HG02798 (cell line): ENCODE measurements at regions not wholly inside any gene's neighbourhood (a gene's known extent, or its start where the extent isn't known, plus 50 kb on each side); places are given as distances from the start of the nearest gene placed in this dataset.

Experiments used
- ATAC-seq: cut with Tn5 transposase; IDR thresholded peaks from one replicate; pipeline ENCODE4 v1.9.1; 2021; ENCODE audit warnings: mild to moderate bottlenecking; ENCODE audit not compliant: unreplicated experiment, poor library complexity

- no peak for ATAC-seq
These were observed 150.6 kb upstream of the RGMA start for GRCh38 chr15:93239591-93239990.

- no peak for ATAC-seq
These were observed 149.6 kb upstream of the RGMA start for GRCh38 chr15:93238641-93239040.

GRCh38 chr15:93235926-93236780 lies 147.1 kb upstream of the RGMA start:
- ATAC-seq, result no peak

GRCh38 chr15:93235269-93235668 lies 146.3 kb upstream of the RGMA start:
- ATAC-seq, result no peak

DNA sequence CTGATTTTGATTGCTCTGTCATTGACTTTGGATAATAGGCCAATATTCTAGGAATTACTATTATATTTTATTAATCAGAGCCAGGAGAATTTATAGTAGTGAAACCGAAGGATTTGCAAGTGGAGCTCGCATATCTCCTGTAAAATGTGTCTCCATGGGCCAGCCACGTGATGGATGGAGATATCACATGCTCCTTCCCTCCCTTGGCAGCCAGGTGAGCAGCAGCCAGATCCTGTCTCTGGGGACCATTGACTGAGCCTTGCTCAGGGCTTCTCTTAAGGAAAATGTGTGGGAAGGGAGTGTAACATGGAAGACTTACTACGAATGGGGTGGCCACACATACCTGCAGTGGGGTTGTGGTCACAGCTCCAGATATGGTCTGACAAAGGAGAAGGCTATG lies 144.7 kb upstream of the RGMA start:
- no peak for ATAC-seq

DNA sequence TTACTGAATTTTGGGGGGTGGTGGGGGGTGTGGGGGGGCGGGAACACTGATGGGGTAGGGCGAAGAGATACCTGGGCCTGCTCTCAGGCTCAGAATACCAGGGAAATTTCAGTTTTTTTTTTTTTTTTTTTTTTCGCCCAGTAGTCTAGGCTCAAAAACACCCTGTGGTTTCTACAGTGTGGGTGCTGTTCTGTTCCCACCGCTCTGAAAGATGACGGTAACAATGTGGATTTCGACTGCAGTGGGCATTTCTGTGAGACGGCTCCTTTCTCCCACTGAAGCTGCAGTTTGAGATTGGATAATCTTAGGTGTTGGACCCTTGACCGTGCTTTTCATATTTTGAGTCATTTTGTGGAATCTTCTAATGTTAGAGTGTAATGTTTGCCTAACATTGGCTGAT lies 143.8 kb upstream of the RGMA start:
- ATAC-seq, result no peak

- no peak for ATAC-seq
These were observed 143.0 kb upstream of the RGMA start for GRCh38 chr15:93231994-93232393.

DNA sequence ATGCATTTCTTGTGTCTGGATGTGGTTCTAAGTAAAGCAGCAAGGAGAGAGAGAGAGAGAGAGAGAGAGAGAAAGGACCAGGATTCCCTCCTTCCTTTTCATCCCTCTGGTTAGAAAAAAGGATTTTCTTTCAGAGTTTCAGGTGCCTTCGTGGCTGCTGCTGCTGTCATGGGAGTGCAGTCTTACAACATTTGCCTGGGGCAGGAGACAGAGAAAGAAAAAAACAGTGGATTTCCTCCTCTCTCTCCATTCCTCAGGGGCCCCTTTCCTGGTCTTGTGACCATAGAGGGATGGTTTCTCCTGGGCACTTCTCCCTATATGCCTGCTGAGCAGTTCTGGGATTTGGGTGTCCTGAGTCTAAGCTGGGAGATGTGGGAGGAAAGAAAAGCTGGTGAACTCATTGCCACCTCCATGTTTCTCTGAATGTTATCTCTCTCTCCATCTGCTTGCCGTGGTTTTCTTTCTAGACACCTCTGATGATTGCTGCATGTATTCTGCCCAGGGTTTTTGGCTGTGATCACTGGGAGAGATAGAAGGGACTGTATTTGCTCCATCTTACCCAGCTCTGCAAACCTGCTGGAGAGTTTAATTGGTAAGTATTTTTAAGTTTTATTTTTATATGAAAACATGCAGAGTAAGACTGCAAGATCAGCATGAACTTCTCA lies 142.4 kb upstream of the RGMA start:
- no peak for ATAC-seq

DNA sequence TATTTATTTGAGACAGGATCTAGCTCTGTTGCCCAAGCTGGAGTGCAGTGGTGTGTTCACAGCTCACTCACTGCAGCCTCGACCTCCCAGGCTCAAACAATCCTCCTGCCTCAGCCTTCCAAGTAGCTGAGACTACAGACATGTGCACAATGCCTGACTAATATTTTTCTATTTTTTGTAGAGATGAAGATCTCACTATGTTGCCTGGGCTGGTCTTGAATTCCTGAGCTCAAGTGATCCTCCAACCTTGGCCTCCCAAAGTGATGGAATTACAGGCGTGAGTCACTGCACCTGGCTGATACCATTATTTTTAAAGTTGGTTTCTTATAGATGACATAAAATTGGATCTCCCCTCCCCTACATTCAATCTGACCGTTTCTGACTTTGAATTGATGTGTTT lies 139.5 kb upstream of the RGMA start:
- ATAC-seq, result no peak

GRCh38 chr15:93223803-93224202 lies 134.8 kb upstream of the RGMA start:
- peak; percentile 59 for ATAC-seq

DNA sequence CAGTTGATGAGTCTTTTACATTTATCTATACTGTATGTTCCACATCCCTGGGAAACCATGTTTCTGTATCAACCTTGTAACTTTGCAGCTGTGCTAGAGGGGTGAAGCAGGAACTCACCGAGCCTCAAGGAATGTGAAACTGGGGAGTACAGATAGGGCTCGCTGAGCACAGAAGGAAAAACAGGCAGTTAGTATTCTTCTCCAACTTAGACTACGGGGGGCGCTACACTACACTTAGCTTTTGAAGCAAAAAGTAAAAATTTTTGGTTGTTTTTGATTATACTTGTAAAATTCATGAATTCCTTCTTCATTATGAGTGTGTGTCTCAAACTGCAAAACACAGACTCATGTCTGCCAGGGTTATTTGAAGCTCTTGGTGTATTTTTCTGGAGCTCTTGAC lies 132.7 kb upstream of the RGMA start:
- no peak for ATAC-seq

DNA sequence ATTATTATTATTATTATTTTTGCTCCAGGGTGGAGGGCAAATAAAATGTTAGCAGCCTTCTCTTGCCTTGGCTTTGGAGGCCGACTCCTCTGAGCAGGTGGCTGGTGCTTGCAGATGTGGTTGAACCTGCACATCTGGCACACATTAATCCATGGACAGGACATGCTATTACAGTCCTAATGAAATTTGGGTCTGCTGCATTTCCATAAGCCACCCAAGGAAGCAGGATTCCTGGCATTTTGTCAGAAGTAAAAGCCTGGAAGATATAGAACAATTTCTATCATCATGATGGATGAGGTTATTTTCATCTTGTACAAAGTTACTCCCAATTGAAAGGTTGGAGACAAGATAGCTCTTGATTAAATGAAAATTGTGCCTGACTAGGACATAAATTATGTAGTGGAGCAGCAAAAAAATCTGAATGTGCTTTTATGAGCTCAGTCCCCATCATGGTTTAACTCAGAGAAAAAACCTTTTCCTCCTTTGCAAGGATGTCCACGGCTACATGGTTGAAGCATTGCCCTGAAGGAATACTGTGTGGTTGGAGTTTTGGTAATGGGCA lies 130.9 kb upstream of the RGMA start:
- no peak for ATAC-seq

GRCh38 chr15:93217343-93217742 lies 128.3 kb upstream of the RGMA start:
- ATAC-seq, result no peak

GRCh38 chr15:93214106-93214505 lies 125.1 kb upstream of the RGMA start:
- ATAC-seq, result no peak

GRCh38 chr15:93213281-93213680 lies 124.3 kb upstream of the RGMA start:
- no peak for ATAC-seq

GRCh38 chr15:93212578-93212977 lies 123.6 kb upstream of the RGMA start:
- ATAC-seq, result no peak

DNA sequence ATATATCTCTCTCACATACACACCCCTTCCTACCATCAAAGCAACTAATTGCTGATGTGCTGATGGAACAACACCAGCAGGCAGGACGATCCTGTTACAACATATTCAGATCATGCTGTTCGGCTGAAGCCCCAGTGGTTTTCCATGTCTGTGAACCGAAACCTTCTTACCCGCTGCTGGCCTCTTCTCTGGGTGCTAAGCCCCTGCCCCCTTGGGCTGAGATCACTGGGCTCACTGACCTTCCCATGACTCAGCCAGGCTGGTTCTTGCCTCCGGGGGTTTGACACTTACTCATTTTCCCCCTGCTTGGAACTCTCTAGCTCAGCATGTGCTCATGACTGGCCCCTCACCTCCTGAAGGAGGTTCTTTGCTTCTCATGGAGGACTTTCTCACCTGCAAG lies 122.0 kb upstream of the RGMA start:
- ATAC-seq, result no peak

DNA sequence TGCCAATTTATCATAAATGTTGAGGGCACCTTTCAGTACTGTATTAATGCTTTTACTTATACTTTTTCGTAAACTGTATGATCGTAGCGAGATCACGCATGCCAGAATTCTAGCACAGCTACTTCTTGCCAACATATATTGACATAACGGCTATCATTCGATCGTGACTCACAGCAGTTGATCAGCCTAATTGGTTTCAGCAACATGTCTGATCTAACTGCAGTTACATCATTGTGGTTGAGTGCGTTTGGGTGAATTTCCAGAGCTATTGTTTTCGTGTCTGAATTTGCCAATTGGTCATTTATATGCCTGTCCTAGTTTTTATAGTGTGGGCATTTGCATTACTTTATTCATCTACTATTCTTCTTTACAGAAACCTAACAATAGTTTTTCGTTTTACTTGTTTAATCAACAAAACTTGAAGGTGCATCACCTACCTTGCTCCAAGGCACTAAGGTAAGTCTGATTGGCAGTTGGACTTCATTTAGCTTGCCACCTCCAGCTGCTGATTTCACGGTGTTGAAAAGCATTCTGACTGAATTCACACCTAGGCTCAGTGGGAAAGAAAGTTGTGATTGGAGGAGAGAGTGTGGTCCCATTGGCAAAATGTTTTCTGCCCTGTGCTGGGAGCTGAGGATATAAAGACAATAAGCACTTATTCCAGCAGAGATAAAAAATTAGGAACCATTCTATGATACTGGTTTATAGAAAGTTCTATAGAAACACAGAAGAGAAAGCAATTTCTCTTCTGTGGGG lies 120.9 kb upstream of the RGMA start:
- ATAC-seq, result no peak

- no peak for ATAC-seq
These were observed 117.9 kb upstream of the RGMA start for GRCh38 chr15:93206893-93207292.

DNA sequence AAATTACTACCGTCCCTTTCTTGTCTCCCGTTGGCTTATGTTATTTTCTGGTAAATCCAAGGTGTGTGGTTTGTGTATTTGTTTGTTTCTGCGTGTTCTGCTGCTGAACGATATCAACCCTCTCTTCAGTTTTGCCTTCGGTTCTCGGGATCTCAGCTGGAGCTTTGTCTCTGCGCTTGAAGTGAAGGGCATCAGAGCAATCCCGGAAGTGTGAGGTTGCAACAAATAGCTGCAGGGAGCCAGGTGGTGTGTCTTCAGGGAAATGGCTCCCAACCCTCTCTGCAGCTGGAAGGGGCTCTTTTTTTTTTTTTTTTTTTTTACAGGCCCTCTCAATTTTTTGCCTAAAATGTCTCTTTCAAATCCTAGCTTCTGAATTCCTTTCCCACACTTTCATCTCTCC lies 116.4 kb upstream of the RGMA start:
- no peak for ATAC-seq

DNA sequence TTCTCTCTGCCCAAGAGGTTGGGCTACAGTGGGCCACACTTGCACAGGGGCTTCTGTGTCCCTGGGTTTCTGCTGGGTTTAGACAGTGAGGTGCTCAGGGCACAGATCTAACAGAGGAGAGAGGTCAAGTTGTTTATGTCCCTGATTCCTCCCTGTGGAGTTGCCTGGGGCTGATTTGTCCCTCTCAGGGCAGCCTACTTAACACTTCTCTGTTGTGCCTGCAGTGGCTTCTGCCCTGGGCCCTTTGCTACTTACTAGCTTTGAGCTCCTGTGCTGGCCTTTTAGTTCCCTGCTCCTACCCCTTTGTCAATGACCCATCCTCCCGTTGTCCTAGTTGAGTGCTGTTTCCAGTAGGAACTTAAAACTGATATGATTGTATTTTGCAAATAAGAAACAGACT lies 114.0 kb upstream of the RGMA start:
- no peak for ATAC-seq
